Liver (tissue), 8 donors: ENCODE measurements at regions not wholly inside any gene's neighbourhood (a gene's known extent, or its start where the extent isn't known, plus 50 kb on each side); places are given as distances from the start of the nearest gene placed in this dataset.

Experiments
- DNase-seq: peaks from one replicate; pipeline ENCODE4 v3.0.0-alpha.2; 2017; ENCODE audit warnings: low spot score
- H3K27ac ChIP-seq, 2 donors: one replicate each; pipeline ENCODE4 v1.7.0; 2013; ENCODE audit warnings: inconsistent platforms in 2 of 2, low read length in 2 of 2, control low read depth in 1 of 2, low read depth in 1 of 2, mild to moderate bottlenecking in 1 of 2
- H3K27me3 ChIP-seq, 4 donors: one replicate each; pipeline versions ENCODE4 v1.6.1 to v1.7.0; 2013; ENCODE audit warnings: low read length in 3 of 4, inconsistent platforms in 1 of 4, mild to moderate bottlenecking in 1 of 4, moderate library complexity in 1 of 4; ENCODE audit not compliant: control insufficient read depth in 4 of 4, insufficient read depth in 4 of 4
- H3K36me3 ChIP-seq, 4 donors: one replicate each; pipeline versions ENCODE4 v1.6.1 to v1.7.0; 2013; ENCODE audit warnings: low read length in 3 of 4, mild to moderate bottlenecking in 3 of 4, low read depth in 1 of 4, moderate library complexity in 1 of 4; ENCODE audit not compliant: control insufficient read depth in 4 of 4, insufficient read depth in 3 of 4
- H3K4me1 ChIP-seq, 4 donors: one replicate each; pipeline versions ENCODE4 v1.6.1 to v1.7.0; 2013; ENCODE audit warnings: low read length in 3 of 4, mild to moderate bottlenecking in 3 of 4, moderate library complexity in 1 of 4; ENCODE audit not compliant: control insufficient read depth in 4 of 4, insufficient read depth in 4 of 4
- H3K4me3 ChIP-seq, 3 donors: one replicate each; pipeline versions ENCODE4 v1.6.1 to v1.7.0; 2013; ENCODE audit warnings: low read length in 3 of 3, control low read depth in 1 of 3, low read depth in 1 of 3, mild to moderate bottlenecking in 1 of 3
- H3K9ac ChIP-seq, 2 donors: one replicate each; pipeline ENCODE4 v1.7.0; 2013; ENCODE audit warnings: low read length in 2 of 2, mild to moderate bottlenecking in 2 of 2, moderate library complexity in 2 of 2, control low read depth in 1 of 2, low read depth in 1 of 2
- H3K9me3 ChIP-seq, 4 donors: one replicate each; pipeline versions ENCODE4 v1.6.1 to v1.7.0; 2013; ENCODE audit warnings: low read length in 3 of 4; ENCODE audit not compliant: control insufficient read depth in 4 of 4
- ATF3 ChIP-seq: IDR thresholded peaks from 2 replicates; pipeline ENCODE4 v1.6.1; 2016; ENCODE audit warnings: antibody characterized with exemption
- CTCF ChIP-seq: fragments of 150-350 bp; IDR thresholded peaks from 2 replicates; pipeline ENCODE4 v1.5.1; 2017; ENCODE audit warnings: improper control_type of control experiment, low read depth, low read length; ENCODE audit not compliant: missing input control
- EGR1 ChIP-seq, 2 donors: IDR thresholded peaks; 2 replicates each; pipeline ENCODE4 v1.6.1; 2016 to 2018; ENCODE audit warnings: antibody characterized with exemption in 2 of 2, low read depth in 2 of 2
- FOXA1 ChIP-seq: IDR thresholded peaks from 2 replicates; pipeline ENCODE4 v1.6.1; 2016; ENCODE audit warnings: antibody characterized with exemption
- FOXA2 ChIP-seq: IDR thresholded peaks from 2 replicates; pipeline ENCODE4 v1.6.1; 2016; ENCODE audit warnings: antibody characterized with exemption
- GABPA ChIP-seq, 2 donors: IDR thresholded peaks in 1 of 2; conservative IDR thresholded peaks in 1 of 2; 2 replicates each; pipeline ENCODE4 v1.6.1; 2016; ENCODE audit warnings: antibody characterized with exemption in 2 of 2, mild to moderate bottlenecking in 1 of 2, moderate library complexity in 1 of 2
- HNF4A ChIP-seq, 2 donors: conservative IDR thresholded peaks; 2 replicates each; pipeline ENCODE4 v1.6.1; 2016; ENCODE audit warnings: antibody characterized with exemption in 2 of 2, mild to moderate bottlenecking in 2 of 2
- HNF4G ChIP-seq: IDR thresholded peaks from 2 replicates; pipeline ENCODE4 v1.6.1; 2016; ENCODE audit warnings: antibody characterized with exemption
- JUND ChIP-seq, 2 donors: IDR thresholded peaks; 2 replicates each; pipeline ENCODE4 v1.6.1; 2016; ENCODE audit warnings: antibody characterized with exemption in 2 of 2
- NR2F2 ChIP-seq: IDR thresholded peaks from 2 replicates; pipeline ENCODE4 v1.6.1; 2016; ENCODE audit warnings: antibody characterized with exemption
- RAD21 ChIP-seq, 2 donors: IDR thresholded peaks; 2 replicates each; pipeline ENCODE4 v1.6.1; 2016; ENCODE audit warnings: antibody characterized with exemption in 2 of 2, mild to moderate bottlenecking in 2 of 2
- RXRA ChIP-seq, 2 donors: IDR thresholded peaks; 2 replicates each; pipeline ENCODE4 v1.6.1; 2017 to 2018; ENCODE audit warnings: antibody characterized with exemption in 2 of 2, mild to moderate bottlenecking in 1 of 2
- SP1 ChIP-seq: IDR thresholded peaks from 2 replicates; pipeline ENCODE4 v1.6.1; 2018; ENCODE audit warnings: antibody characterized with exemption, mild to moderate bottlenecking
- TAF1 ChIP-seq: conservative IDR thresholded peaks from 2 replicates; pipeline ENCODE4 v1.6.1; 2016; ENCODE audit warnings: antibody characterized with exemption, mild to moderate bottlenecking
- YY1 ChIP-seq: IDR thresholded peaks from 2 replicates; pipeline ENCODE4 v1.6.1; 2016; ENCODE audit warnings: antibody characterized with exemption, mild to moderate bottlenecking
- WGBS: extraction: QIAGEN DNeasy Blood & Tissue Kit; methylation state at CpG from one replicate; pipeline ENCODE4 v1.1.7; 2013; 5-methylcytosine and 5-hydroxymethylcytosine counted together
- TF ChIP-seq, protein P1 (sequence below): IDR thresholded peaks from 2 replicates; pipeline ENCODE4 v1.6.1; 2016; ENCODE audit warnings: antibody characterized with exemption, mild to moderate bottlenecking
- TF ChIP-seq, protein P2 (sequence below): IDR thresholded peaks from 2 replicates; pipeline ENCODE4 v1.6.1; 2016; ENCODE audit warnings: antibody characterized with exemption
- TF ChIP-seq, protein P3 (sequence below): IDR thresholded peaks from 2 replicates; pipeline ENCODE4 v1.6.1; 2016; ENCODE audit warnings: antibody characterized with exemption
- donor health status: healthy.
- donor health status: healthy.
- donor health status: healthy.
- donor health status: healthy.
- donor health status: healthy.

DNA sequence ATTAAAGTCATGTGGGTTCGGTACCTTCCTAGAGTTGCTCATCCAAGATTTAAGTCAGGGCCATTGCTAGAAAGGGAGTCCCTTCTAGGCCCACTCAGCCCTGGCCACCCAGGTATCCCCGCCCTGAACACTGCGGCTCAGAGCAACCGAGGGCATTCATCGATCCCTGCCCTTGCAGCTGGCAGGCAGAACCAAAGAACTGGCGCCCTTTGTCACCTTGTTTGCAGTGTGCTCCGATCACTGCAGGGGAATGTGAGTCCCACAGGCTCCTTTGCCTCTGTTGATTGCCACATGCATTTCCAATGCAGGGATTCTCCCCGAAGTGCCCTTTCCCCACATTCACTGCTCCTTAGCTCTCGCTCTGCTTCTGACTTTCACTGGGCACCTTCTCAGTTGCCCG lies 108.5 kb downstream of the CMPK2 start:
- H3K27ac ChIP-seq = no peak overlapping the region
- H3K27me3 ChIP-seq = no peaks in the 10 kb centered on the region
- WGBS = 57% methylated on average over 10 of the region's 10 CpGs
- H3K9ac ChIP-seq = no peak overlapping the region
- H3K4me3 ChIP-seq = no peak overlapping the region
- DNase-seq = no peak
- TF ChIP-seq TAF1 (no peak), NR2F2 (no peak), HNF4A (conservative IDR thresholded peaks at IDR 0.05) (peak; percentile 50 to 69), JUND (IDR thresholded peaks at IDR 0.05) (no peak), FOXA1 (no peak), ATF3 (no peak), FOXA2 (peak; percentile 28), YY1 (no peak), GABPA (IDR thresholded peaks at IDR 0.05 in 1 of 2, conservative IDR thresholded peaks at IDR 0.05 in 1 of 2) (no peak), CTCF (no peak), RAD21 (IDR thresholded peaks at IDR 0.05) (no peak), HNF4G (no peak), SP1 (peak; percentile 28), RXRA (IDR thresholded peaks at IDR 0.05) (peak; percentile 86 to 89), EGR1 (IDR thresholded peaks at IDR 0.05; ENCODE audit: low read depth in 2 of 2) (no peak)
- TF ChIP-seq, protein P1, sequence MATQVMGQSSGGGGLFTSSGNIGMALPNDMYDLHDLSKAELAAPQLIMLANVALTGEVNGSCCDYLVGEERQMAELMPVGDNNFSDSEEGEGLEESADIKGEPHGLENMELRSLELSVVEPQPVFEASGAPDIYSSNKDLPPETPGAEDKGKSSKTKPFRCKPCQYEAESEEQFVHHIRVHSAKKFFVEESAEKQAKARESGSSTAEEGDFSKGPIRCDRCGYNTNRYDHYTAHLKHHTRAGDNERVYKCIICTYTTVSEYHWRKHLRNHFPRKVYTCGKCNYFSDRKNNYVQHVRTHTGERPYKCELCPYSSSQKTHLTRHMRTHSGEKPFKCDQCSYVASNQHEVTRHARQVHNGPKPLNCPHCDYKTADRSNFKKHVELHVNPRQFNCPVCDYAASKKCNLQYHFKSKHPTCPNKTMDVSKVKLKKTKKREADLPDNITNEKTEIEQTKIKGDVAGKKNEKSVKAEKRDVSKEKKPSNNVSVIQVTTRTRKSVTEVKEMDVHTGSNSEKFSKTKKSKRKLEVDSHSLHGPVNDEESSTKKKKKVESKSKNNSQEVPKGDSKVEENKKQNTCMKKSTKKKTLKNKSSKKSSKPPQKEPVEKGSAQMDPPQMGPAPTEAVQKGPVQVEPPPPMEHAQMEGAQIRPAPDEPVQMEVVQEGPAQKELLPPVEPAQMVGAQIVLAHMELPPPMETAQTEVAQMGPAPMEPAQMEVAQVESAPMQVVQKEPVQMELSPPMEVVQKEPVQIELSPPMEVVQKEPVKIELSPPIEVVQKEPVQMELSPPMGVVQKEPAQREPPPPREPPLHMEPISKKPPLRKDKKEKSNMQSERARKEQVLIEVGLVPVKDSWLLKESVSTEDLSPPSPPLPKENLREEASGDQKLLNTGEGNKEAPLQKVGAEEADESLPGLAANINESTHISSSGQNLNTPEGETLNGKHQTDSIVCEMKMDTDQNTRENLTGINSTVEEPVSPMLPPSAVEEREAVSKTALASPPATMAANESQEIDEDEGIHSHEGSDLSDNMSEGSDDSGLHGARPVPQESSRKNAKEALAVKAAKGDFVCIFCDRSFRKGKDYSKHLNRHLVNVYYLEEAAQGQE = no peak
- TF ChIP-seq, protein P2, sequence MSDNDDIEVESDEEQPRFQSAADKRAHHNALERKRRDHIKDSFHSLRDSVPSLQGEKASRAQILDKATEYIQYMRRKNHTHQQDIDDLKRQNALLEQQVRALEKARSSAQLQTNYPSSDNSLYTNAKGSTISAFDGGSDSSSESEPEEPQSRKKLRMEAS = no peak
- TF ChIP-seq, protein P3, sequence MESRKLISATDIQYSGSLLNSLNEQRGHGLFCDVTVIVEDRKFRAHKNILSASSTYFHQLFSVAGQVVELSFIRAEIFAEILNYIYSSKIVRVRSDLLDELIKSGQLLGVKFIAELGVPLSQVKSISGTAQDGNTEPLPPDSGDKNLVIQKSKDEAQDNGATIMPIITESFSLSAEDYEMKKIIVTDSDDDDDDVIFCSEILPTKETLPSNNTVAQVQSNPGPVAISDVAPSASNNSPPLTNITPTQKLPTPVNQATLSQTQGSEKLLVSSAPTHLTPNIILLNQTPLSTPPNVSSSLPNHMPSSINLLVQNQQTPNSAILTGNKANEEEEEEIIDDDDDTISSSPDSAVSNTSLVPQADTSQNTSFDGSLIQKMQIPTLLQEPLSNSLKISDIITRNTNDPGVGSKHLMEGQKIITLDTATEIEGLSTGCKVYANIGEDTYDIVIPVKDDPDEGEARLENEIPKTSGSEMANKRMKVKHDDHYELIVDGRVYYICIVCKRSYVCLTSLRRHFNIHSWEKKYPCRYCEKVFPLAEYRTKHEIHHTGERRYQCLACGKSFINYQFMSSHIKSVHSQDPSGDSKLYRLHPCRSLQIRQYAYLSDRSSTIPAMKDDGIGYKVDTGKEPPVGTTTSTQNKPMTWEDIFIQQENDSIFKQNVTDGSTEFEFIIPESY = peak; percentile 13
- no peaks in the 10 kb centered on the region for H3K36me3 ChIP-seq
- peaks cover 0 to 6% (median 2%) of the 10 kb centered on the region in 4 donors for H3K4me1 ChIP-seq
- no peaks in the 10 kb centered on the region for H3K9me3 ChIP-seq
